PC-9 (cell line): ENCODE measurements at regions not wholly inside any gene's neighbourhood (a gene's known extent, or its start where the extent isn't known, plus 50 kb on each side); places are given as distances from the start of the nearest gene placed in this dataset.

ENCODE experiments used
- CTCF ChIP-seq: fragments of 200-600 bp; sonication (generic); conservative IDR thresholded peaks from 2 replicates; pipeline ENCODE4 v1.6.1; 2017; ENCODE audit warnings: mixed run types, antibody characterized with exemption, mild to moderate bottlenecking, moderate library complexity
- EZH2 ChIP-seq: fragments of 200-600 bp; sonication (generic); IDR thresholded peaks from 2 replicates; pipeline ENCODE4 v1.8.0; 2017; ENCODE audit warnings: antibody characterized with exemption, low read depth

DNA sequence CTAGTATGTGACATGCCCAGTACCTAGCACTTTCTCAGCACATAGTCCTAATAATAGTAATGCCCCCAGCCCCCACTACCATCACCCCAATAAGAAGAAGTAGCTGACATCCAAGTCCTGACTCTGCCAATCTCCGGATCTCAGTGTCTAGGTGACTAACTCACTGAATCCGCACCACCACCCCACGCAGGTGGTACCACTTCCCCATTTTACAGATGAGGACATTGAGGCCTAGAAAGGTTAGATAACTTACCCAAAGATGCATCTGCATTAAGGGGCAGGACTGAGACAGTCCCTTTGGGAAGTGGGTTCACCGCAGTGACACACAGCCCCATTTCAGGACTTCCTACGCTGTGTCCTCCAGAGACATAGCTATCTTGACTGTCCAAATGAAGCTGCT lies 241.2 kb downstream of the TFAP2C start:
- no peak for TF ChIP-seq CTCF
- no peak for TF ChIP-seq EZH2
